ENCODE measurements at regions not wholly inside any gene's neighbourhood (a gene's known extent, or its start where the extent isn't known, plus 50 kb on each side); places are given as distances from the start of the nearest gene placed in this dataset.

GRCh38 chr4:62470020-62470419, 1269.9 kb downstream of the ADGRL3 start:
- dilution Hi-C loops (cut with MboI; ENCODE audit: extremely low pct_ligation_motif_present, low sequenced_read_pairs) = no loop called here
- no peak for FAIRE-seq
- H3K4me1 ChIP-seq (ENCODE audit: control insufficient read depth, extremely low read depth, insufficient read depth, low read length) = no peaks in the 10 kb centered on the region

GRCh38 chr4:62461961-62462360, 1261.8 kb downstream of the ADGRL3 start:
- H3K9me3 ChIP-seq (ENCODE audit: control insufficient read depth, low read depth, low read length) = no peaks in the 10 kb centered on the region
- no peak overlapping the region for H3K4me2 ChIP-seq (ENCODE audit: control insufficient read depth, extremely low read depth, insufficient read depth, low read depth, low read length)
- H3K27ac ChIP-seq (ENCODE audit: control insufficient read depth, insufficient read depth, low read length) = no peak overlapping the region
- no peak overlapping the region for H3K9ac ChIP-seq (ENCODE audit: control insufficient read depth, extremely low read depth, insufficient read depth, low read length)
- H3K36me3 ChIP-seq (ENCODE audit: control insufficient read depth in 2 of 2, extremely low read depth in 1 of 2, insufficient read depth in 2 of 2, low read length in 2 of 2) = no peaks in the 10 kb centered on the region
- H2AFZ ChIP-seq (ENCODE audit: control insufficient read depth, low read length) = no peak overlapping the region
- no peaks in the 10 kb centered on the region for H3K9me1 ChIP-seq (ENCODE audit: control insufficient read depth, extremely low read depth, insufficient read depth, low read length)
- FAIRE-seq (no peak), DNase-seq (ENCODE audit: low read depth, low spot score) (no peak)
- no peak overlapping the region for H3K4me3 ChIP-seq (ENCODE audit: control insufficient read depth in 2 of 3, extremely low read depth in 1 of 3, insufficient read depth in 2 of 3, low read depth in 1 of 3, low read length in 3 of 3)
- no peaks in the 10 kb centered on the region for H4K20me1 ChIP-seq (ENCODE audit: control insufficient read depth, extremely low read depth, insufficient read depth, low read length)
- dilution Hi-C loops (cut with MboI; ENCODE audit: extremely low pct_ligation_motif_present, low sequenced_read_pairs) = no loop called here
- no peaks in the 10 kb centered on the region for H3K27me3 ChIP-seq (ENCODE audit: control insufficient read depth, extremely low read depth, insufficient read depth, low read length)
- no peaks in the 10 kb centered on the region for H3K79me2 ChIP-seq (ENCODE audit: control insufficient read depth, insufficient read depth, low read length)
- no peaks in the 10 kb centered on the region for H3K4me1 ChIP-seq (ENCODE audit: control insufficient read depth, extremely low read depth, insufficient read depth, low read length)
- no peak for TF ChIP-seq CTCF (optimal IDR thresholded peaks at IDR 0.05 in 1 of 3, IDR thresholded peaks at IDR 0.05 in 1 of 3, conservative IDR thresholded peaks at IDR 0.05 in 1 of 3; ENCODE audit: extremely low read depth in 1 of 3, insufficient read depth in 2 of 3, low read length in 3 of 3)
- TF ChIP-seq EZH2 (IDR thresholded peaks at IDR 0.05; ENCODE audit: low read length) = no peak

More at GRCh38 chr4:62470020-62470419, 1269.9 kb downstream of the ADGRL3 start:
- H3K9me3 ChIP-seq (ENCODE audit: control insufficient read depth, low read depth, low read length) = no peaks in the 10 kb centered on the region
- H3K36me3 ChIP-seq (ENCODE audit: control insufficient read depth in 2 of 2, extremely low read depth in 1 of 2, insufficient read depth in 2 of 2, low read length in 2 of 2) = no peaks in the 10 kb centered on the region
- H3K4me2 ChIP-seq (ENCODE audit: control insufficient read depth, extremely low read depth, insufficient read depth, low read depth, low read length) = no peak overlapping the region
- no peaks in the 10 kb centered on the region for H3K9me1 ChIP-seq (ENCODE audit: control insufficient read depth, extremely low read depth, insufficient read depth, low read length)
- no peaks in the 10 kb centered on the region for H4K20me1 ChIP-seq (ENCODE audit: control insufficient read depth, extremely low read depth, insufficient read depth, low read length)
- H3K9ac ChIP-seq (ENCODE audit: control insufficient read depth, extremely low read depth, insufficient read depth, low read length) = no peak overlapping the region
- H3K79me2 ChIP-seq (ENCODE audit: control insufficient read depth, insufficient read depth, low read length) = no peaks in the 10 kb centered on the region
- TF ChIP-seq CTCF (optimal IDR thresholded peaks at IDR 0.05 in 1 of 3, IDR thresholded peaks at IDR 0.05 in 1 of 3, conservative IDR thresholded peaks at IDR 0.05 in 1 of 3; ENCODE audit: extremely low read depth in 1 of 3, insufficient read depth in 2 of 3, low read length in 3 of 3) (no peak), EZH2 (IDR thresholded peaks at IDR 0.05; ENCODE audit: low read length) (no peak)
- H3K4me3 ChIP-seq (ENCODE audit: control insufficient read depth in 2 of 3, extremely low read depth in 1 of 3, insufficient read depth in 2 of 3, low read depth in 1 of 3, low read length in 3 of 3) = no peak overlapping the region
- H3K27ac ChIP-seq (ENCODE audit: control insufficient read depth, insufficient read depth, low read length) = no peak overlapping the region
- H2AFZ ChIP-seq (ENCODE audit: control insufficient read depth, low read length) = no peak overlapping the region
- H3K27me3 ChIP-seq (ENCODE audit: control insufficient read depth, extremely low read depth, insufficient read depth, low read length) = no peaks in the 10 kb centered on the region
- no peak for DNase-seq (ENCODE audit: low read depth, low spot score)

All from keratinocyte (primary cell).